ENCODE measurements at regions not wholly inside any gene's neighbourhood (a gene's known extent, or its start where the extent isn't known, plus 50 kb on each side); places are given as distances from the start of the nearest gene placed in this dataset.

DNA sequence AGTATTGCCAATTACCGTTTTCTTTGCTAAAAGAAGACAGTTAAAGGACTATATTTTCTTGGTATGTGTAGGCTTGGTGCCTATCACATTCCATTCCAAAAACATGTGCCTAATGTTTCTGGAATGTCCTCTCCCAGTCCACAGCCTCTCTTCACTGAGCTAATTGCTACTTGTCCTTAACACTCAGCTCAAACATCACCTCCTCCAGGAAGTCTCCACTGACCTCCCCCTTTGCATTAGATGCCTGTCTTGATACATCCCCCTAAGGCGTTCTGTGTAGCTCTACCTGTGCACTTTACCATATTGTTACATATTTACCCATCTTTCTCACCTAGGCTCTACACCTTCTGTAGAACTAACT lies 195.6 kb upstream of the CAMK1G start:
- Histone ChIP-seq H3K4me2 (ENCODE audit: low read length, poor library complexity, severe bottlenecking) (no peak overlapping the region), H2BK5ac (ENCODE audit: low read depth, low read length, poor library complexity, severe bottlenecking) (no peak overlapping the region), H3K4ac (ENCODE audit: low read depth in 1 of 2, low read length in 2 of 2) (no peak overlapping the region), H3K18ac (ENCODE audit: low read depth in 1 of 2, low read length in 2 of 2) (no peak overlapping the region), H3K27ac (ENCODE audit: low read length, poor library complexity, severe bottlenecking) (peak overlapping the region; percentile 15), H3K4me3 (ENCODE audit: insufficient read depth in 1 of 2, low read depth in 1 of 2, low read length in 2 of 2) (no peak overlapping the region), H3K9me3 (ENCODE audit: control insufficient read depth, low read length) (no peaks in the 10 kb centered on the region), H3K4me1 (ENCODE audit: control insufficient read depth, insufficient read depth, low read depth, low read length) (peaks cover 11% of the 10 kb centered on the region), H3K79me1 (replicated peaks; ENCODE audit: low read length, poor library complexity, severe bottlenecking) (no peaks in the 10 kb centered on the region), H4K8ac (ENCODE audit: low read length) (no peak overlapping the region), H3K36me3 (ENCODE audit: control insufficient read depth in 1 of 2, insufficient read depth in 2 of 2, low read depth in 1 of 2, low read length in 2 of 2) (no peaks in the 10 kb centered on the region), H2BK120ac (ENCODE audit: low read depth, low read length) (no peak overlapping the region), H2BK15ac (ENCODE audit: low read depth, poor library complexity, severe bottlenecking) (no peak overlapping the region), H2BK12ac (ENCODE audit: low read length in 2 of 2) (no peak overlapping the region), H2AFZ (ENCODE audit: low read depth, low read length) (no peak overlapping the region), H3K27me3 (ENCODE audit: control insufficient read depth in 1 of 2, insufficient read depth in 1 of 2, low read length in 2 of 2) (no peaks in the 10 kb centered on the region), H3K23ac (ENCODE audit: low read length in 2 of 2) (no peak overlapping the region), H3K9ac (ENCODE audit: low read length) (no peak overlapping the region), H3K14ac (ENCODE audit: low read length in 2 of 2) (no peak overlapping the region), H2AK5ac (ENCODE audit: low read length, severe bottlenecking) (peak overlapping the region; percentile 18), H4K91ac (ENCODE audit: low read length) (no peak overlapping the region)
- no peak for DNase-seq
- WGBS = 69% methylated on average over 1 of the region's 2 CpGs

DNA sequence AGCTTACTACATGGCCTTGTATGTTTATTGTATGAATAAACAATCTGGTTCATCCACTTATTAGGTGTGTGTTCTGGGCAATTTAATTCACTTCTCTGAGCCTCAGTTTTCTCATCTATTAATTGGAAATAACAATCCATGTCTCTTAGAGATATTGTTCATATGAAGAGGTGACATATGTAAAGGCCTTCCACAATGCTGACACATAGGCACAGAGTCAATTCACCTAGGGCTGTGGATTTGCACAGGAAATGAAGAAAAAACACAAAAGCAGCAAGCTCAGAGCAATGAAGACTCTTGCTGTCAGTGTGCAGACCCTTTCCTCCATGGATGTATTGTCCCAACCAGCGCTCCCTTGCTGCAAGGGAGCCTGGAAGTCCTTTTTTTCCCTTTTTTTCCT lies 195.2 kb upstream of the CAMK1G start:
- H3K27me3 ChIP-seq (ENCODE audit: control insufficient read depth in 1 of 2, insufficient read depth in 1 of 2, low read length in 2 of 2) = no peaks in the 10 kb centered on the region
- H3K27ac ChIP-seq (ENCODE audit: low read length, poor library complexity, severe bottlenecking) = peak overlapping the region; percentile 15
- H2BK12ac ChIP-seq (ENCODE audit: low read length in 2 of 2) = no peak overlapping the region
- no peak overlapping the region for H4K91ac ChIP-seq (ENCODE audit: low read length)
- DNase-seq = no peak
- no peak overlapping the region for H2BK120ac ChIP-seq (ENCODE audit: low read depth, low read length)
- H3K9ac ChIP-seq (ENCODE audit: low read length) = no peak overlapping the region
- H3K23ac ChIP-seq (ENCODE audit: low read length in 2 of 2) = no peak overlapping the region
- H3K36me3 ChIP-seq (ENCODE audit: control insufficient read depth in 1 of 2, insufficient read depth in 2 of 2, low read depth in 1 of 2, low read length in 2 of 2) = no peaks in the 10 kb centered on the region
- H2AK5ac ChIP-seq (ENCODE audit: low read length, severe bottlenecking) = peak overlapping the region; percentile 40
- H4K8ac ChIP-seq (ENCODE audit: low read length) = peak overlapping the region; percentile 5
- no peak overlapping the region for H2BK5ac ChIP-seq (ENCODE audit: low read depth, low read length, poor library complexity, severe bottlenecking)
- peaks cover 11% of the 10 kb centered on the region for H3K4me1 ChIP-seq (ENCODE audit: control insufficient read depth, insufficient read depth, low read depth, low read length)
- no peaks in the 10 kb centered on the region for H3K79me1 ChIP-seq (replicated peaks; ENCODE audit: low read length, poor library complexity, severe bottlenecking)
- no peak overlapping the region for H3K18ac ChIP-seq (ENCODE audit: low read depth in 1 of 2, low read length in 2 of 2)
- no peak overlapping the region for H3K4me3 ChIP-seq (ENCODE audit: insufficient read depth in 1 of 2, low read depth in 1 of 2, low read length in 2 of 2)
- WGBS = 93% methylated on average over 1 of the region's 1 CpG
- H3K4ac ChIP-seq (ENCODE audit: low read depth in 1 of 2, low read length in 2 of 2) = no peak overlapping the region
- H3K14ac ChIP-seq (ENCODE audit: low read length in 2 of 2) = no peak overlapping the region
- no peaks in the 10 kb centered on the region for H3K9me3 ChIP-seq (ENCODE audit: control insufficient read depth, low read length)
- H3K4me2 ChIP-seq (ENCODE audit: low read length, poor library complexity, severe bottlenecking) = no peak overlapping the region
- H2AFZ ChIP-seq (ENCODE audit: low read depth, low read length) = no peak overlapping the region
- no peak overlapping the region for H2BK15ac ChIP-seq (ENCODE audit: low read depth, poor library complexity, severe bottlenecking)

DNA sequence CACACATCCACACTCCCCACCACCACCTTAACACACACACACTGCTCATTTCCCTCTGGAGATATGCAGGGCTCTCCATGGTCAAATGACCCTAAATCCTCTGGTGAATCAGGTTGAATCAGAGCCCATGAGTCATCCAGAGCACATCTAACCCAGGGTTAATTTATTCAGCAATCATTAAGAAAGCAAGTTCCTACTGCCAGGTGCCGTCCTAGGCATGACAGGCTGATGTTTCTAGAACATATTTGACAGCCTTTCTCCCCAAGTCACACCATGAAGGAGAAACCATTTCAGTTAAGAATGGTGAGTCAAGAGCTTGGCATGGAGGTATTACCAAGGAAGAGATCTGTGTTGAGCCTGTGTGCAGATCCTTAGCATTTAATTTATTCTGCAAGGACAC lies 194.3 kb upstream of the CAMK1G start:
- WGBS = 11% methylated on average over 1 of the region's 1 CpG
- Histone ChIP-seq H2BK15ac (ENCODE audit: low read depth, poor library complexity, severe bottlenecking) (no peak overlapping the region), H3K23ac (ENCODE audit: low read length in 2 of 2) (no peak overlapping the region), H2BK5ac (ENCODE audit: low read depth, low read length, poor library complexity, severe bottlenecking) (peak overlapping the region; percentile 46), H3K4me2 (ENCODE audit: low read length, poor library complexity, severe bottlenecking) (no peak overlapping the region), H3K27ac (ENCODE audit: low read length, poor library complexity, severe bottlenecking) (peak overlapping the region; percentile 78), H3K4me1 (ENCODE audit: control insufficient read depth, insufficient read depth, low read depth, low read length) (peaks cover 11% of the 10 kb centered on the region), H3K4ac (ENCODE audit: low read depth in 1 of 2, low read length in 2 of 2) (no peak overlapping the region), H4K8ac (ENCODE audit: low read length) (no peak overlapping the region), H2AK5ac (ENCODE audit: low read length, severe bottlenecking) (peak overlapping the region; percentile 75), H3K4me3 (ENCODE audit: insufficient read depth in 1 of 2, low read depth in 1 of 2, low read length in 2 of 2) (no peak overlapping the region), H2BK120ac (ENCODE audit: low read depth, low read length) (no peak overlapping the region), H3K36me3 (ENCODE audit: control insufficient read depth in 1 of 2, insufficient read depth in 2 of 2, low read depth in 1 of 2, low read length in 2 of 2) (no peaks in the 10 kb centered on the region), H3K18ac (ENCODE audit: low read depth in 1 of 2, low read length in 2 of 2) (no peak overlapping the region), H3K27me3 (ENCODE audit: control insufficient read depth in 1 of 2, insufficient read depth in 1 of 2, low read length in 2 of 2) (no peaks in the 10 kb centered on the region), H4K91ac (ENCODE audit: low read length) (peak overlapping the region; percentile 25), H3K14ac (ENCODE audit: low read length in 2 of 2) (no peak overlapping the region), H3K9me3 (ENCODE audit: control insufficient read depth, low read length) (no peaks in the 10 kb centered on the region), H2AFZ (ENCODE audit: low read depth, low read length) (no peak overlapping the region), H2BK12ac (ENCODE audit: low read length in 2 of 2) (no peak overlapping the region), H3K79me1 (replicated peaks; ENCODE audit: low read length, poor library complexity, severe bottlenecking) (no peaks in the 10 kb centered on the region), H3K9ac (ENCODE audit: low read length) (no peak overlapping the region)
- peak; percentile 72 for DNase-seq

DNA sequence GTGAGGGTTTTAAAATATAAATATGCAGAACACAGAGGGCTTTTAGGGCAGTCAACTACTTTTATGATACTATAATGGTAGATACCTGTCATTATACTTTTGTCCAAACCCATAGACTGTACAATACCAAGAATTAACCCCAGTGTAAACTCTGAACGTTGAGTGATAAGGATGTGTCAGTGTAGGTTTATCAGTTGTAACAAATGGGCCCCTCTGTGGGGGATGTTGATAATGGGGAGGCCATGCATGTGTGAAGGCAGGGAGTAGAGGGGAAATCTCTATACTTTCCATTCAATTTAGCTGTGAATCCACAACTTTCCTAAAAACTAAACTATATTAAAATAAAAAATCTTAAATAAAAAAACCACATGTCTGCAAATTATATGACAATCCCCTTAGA lies 193.5 kb upstream of the CAMK1G start:
- H3K18ac ChIP-seq (ENCODE audit: low read depth in 1 of 2, low read length in 2 of 2) = no peak overlapping the region
- no peak overlapping the region for H2BK12ac ChIP-seq (ENCODE audit: low read length in 2 of 2)
- WGBS = no CpG with 5 or more reads among the region's 1 CpG

More for the DNA sequence above, 193.5 kb upstream of the CAMK1G start:
- Histone ChIP-seq H3K4me3 (ENCODE audit: insufficient read depth in 1 of 2, low read depth in 1 of 2, low read length in 2 of 2) (no peak overlapping the region), H3K79me1 (replicated peaks; ENCODE audit: low read length, poor library complexity, severe bottlenecking) (no peaks in the 10 kb centered on the region), H2BK120ac (ENCODE audit: low read depth, low read length) (no peak overlapping the region), H2BK5ac (ENCODE audit: low read depth, low read length, poor library complexity, severe bottlenecking) (no peak overlapping the region), H2AFZ (ENCODE audit: low read depth, low read length) (no peak overlapping the region), H3K9me3 (ENCODE audit: control insufficient read depth, low read length) (no peaks in the 10 kb centered on the region), H3K27me3 (ENCODE audit: control insufficient read depth in 1 of 2, insufficient read depth in 1 of 2, low read length in 2 of 2) (no peaks in the 10 kb centered on the region), H4K8ac (ENCODE audit: low read length) (no peak overlapping the region), H3K23ac (ENCODE audit: low read length in 2 of 2) (no peak overlapping the region), H3K4me1 (ENCODE audit: control insufficient read depth, insufficient read depth, low read depth, low read length) (peaks cover 11% of the 10 kb centered on the region), H4K91ac (ENCODE audit: low read length) (no peak overlapping the region), H3K14ac (ENCODE audit: low read length in 2 of 2) (no peak overlapping the region), H3K4me2 (ENCODE audit: low read length, poor library complexity, severe bottlenecking) (no peak overlapping the region), H2AK5ac (ENCODE audit: low read length, severe bottlenecking) (peak overlapping the region; percentile 74), H2BK15ac (ENCODE audit: low read depth, poor library complexity, severe bottlenecking) (no peak overlapping the region), H3K27ac (ENCODE audit: low read length, poor library complexity, severe bottlenecking) (peak overlapping the region; percentile 78), H3K4ac (ENCODE audit: low read depth in 1 of 2, low read length in 2 of 2) (no peak overlapping the region), H3K9ac (ENCODE audit: low read length) (no peak overlapping the region), H3K36me3 (ENCODE audit: control insufficient read depth in 1 of 2, insufficient read depth in 2 of 2, low read depth in 1 of 2, low read length in 2 of 2) (no peaks in the 10 kb centered on the region)
- no peak for DNase-seq

Data from mesenchymal stem cell (in vitro differentiated cells and primary cell).